Psoas muscle (tissue), 7 donors: ENCODE measurements at regions not wholly inside any gene's neighbourhood (a gene's known extent, or its start where the extent isn't known, plus 50 kb on each side); places are given as distances from the start of the nearest gene placed in this dataset.

Experiments used
- ATAC-seq, 4 donors: fragments of 200-7000 bp; cut with Tn5 transposase; one replicate each; pipeline ENCODE4 v1.9.1; 2020; ENCODE audit warnings: moderate library complexity in 3 of 4, mild to moderate bottlenecking in 2 of 4
- DNase-seq, 2 donors: peaks; one replicate each; pipeline ENCODE4 v3.0.0-alpha.2; 2020
- H3K27ac ChIP-seq: fragments of 200-600 bp; one replicate; pipeline ENCODE4 v1.8.0; 2022
- H3K27me3 ChIP-seq, 3 donors: fragments of 200-600 bp in 1 of 3; one replicate each; pipeline versions ENCODE4 v1.6.1 to v1.8.0; 2013 to 2022; ENCODE audit warnings: low read length in 2 of 3, mild to moderate bottlenecking in 2 of 3, moderate library complexity in 1 of 3; ENCODE audit not compliant: insufficient read depth in 3 of 3
- H3K36me3 ChIP-seq, 2 donors: fragments of 200-600 bp in 1 of 2; one replicate each; pipeline versions ENCODE4 v1.6.1 to v1.8.0; 2013 to 2022; ENCODE audit warnings: low read depth in 1 of 2, mild to moderate bottlenecking in 1 of 2, moderate library complexity in 1 of 2; ENCODE audit not compliant: insufficient read depth in 1 of 2
- H3K4me1 ChIP-seq: fragments of 200-600 bp; one replicate; pipeline ENCODE4 v1.8.0; 2022
- H3K4me3 ChIP-seq: fragments of 200-600 bp; one replicate; pipeline ENCODE4 v1.8.0; 2022; ENCODE audit warnings: mild to moderate bottlenecking
- H3K9me3 ChIP-seq: fragments of 200-600 bp; one replicate; pipeline ENCODE4 v1.8.0; 2022
- WGBS, 3 donors: extraction: QIAGEN DNeasy Blood & Tissue Kit; methylation state at CpG; one replicate each; pipeline versions ENCODE4 v1.1.6 to v1.1.7; 2013; 5-methylcytosine and 5-hydroxymethylcytosine counted together
- intact Hi-C, 2 donors: fragments of 100-400 bp; cut with DNase I; formaldehyde crosslinking; loops; one replicate each; pipeline versions ENCODE4 v1.11.0 to v1.14.2; 2022
- TF ChIP-seq, protein P1 (sequence below): fragments of 200-600 bp; IDR thresholded peaks from one replicate; pipeline ENCODE4 v1.8.0; 2022; ENCODE audit warnings: antibody characterized with exemption
- donor health status: healthy with polysubstance abuse.
- donor health status: DM: no; HTN: no; CAD: no; lungs with moderate emphysema.
- donor health status: Bipolar disorder and iron deficiency.
- donor health status: healthy.
- donor health status: DM: yes; HTN: yes; CAD: no.
- donor health status: DM: no; HTN: no; CAD: no.
- donor health status: DM: yes; HTN: yes; CAD: no.

GRCh38 chr3:46093966-46094365 lies 66.7 kb upstream of the XCR1 start:
- H3K4me3 ChIP-seq = no peak overlapping the region
- no peaks in the 10 kb centered on the region for H3K36me3 ChIP-seq
- H3K4me1 ChIP-seq = peaks cover 6% of the 10 kb centered on the region
- TF ChIP-seq, protein P1, sequence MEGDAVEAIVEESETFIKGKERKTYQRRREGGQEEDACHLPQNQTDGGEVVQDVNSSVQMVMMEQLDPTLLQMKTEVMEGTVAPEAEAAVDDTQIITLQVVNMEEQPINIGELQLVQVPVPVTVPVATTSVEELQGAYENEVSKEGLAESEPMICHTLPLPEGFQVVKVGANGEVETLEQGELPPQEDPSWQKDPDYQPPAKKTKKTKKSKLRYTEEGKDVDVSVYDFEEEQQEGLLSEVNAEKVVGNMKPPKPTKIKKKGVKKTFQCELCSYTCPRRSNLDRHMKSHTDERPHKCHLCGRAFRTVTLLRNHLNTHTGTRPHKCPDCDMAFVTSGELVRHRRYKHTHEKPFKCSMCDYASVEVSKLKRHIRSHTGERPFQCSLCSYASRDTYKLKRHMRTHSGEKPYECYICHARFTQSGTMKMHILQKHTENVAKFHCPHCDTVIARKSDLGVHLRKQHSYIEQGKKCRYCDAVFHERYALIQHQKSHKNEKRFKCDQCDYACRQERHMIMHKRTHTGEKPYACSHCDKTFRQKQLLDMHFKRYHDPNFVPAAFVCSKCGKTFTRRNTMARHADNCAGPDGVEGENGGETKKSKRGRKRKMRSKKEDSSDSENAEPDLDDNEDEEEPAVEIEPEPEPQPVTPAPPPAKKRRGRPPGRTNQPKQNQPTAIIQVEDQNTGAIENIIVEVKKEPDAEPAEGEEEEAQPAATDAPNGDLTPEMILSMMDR = no peak
- no peak for ATAC-seq
- intact Hi-C loops = no loop called here
- no peak for DNase-seq
- H3K27ac ChIP-seq = no peak overlapping the region
- no peaks in the 10 kb centered on the region for H3K27me3 ChIP-seq
- H3K9me3 ChIP-seq = no peaks in the 10 kb centered on the region
- WGBS, 3 donors = 73 to 80% (median 76%) methylated on average over 4 of the region's 4 CpGs

- intact Hi-C loops = no loop called here
- Histone ChIP-seq H3K4me3 (no peak overlapping the region), H3K27me3 (no peaks in the 10 kb centered on the region), H3K27ac (no peak overlapping the region), H3K36me3 (no peaks in the 10 kb centered on the region), H3K9me3 (no peaks in the 10 kb centered on the region), H3K4me1 (peaks cover 6% of the 10 kb centered on the region)
- DNase-seq = no peak
- TF ChIP-seq, protein P1 = no peak
- 97 to 100% (median 98%) methylated on average over 2 of the region's 2 CpGs for WGBS, 3 donors
- ATAC-seq = no peak
These were observed 66.2 kb upstream of the XCR1 start for GRCh38 chr3:46093327-46093942.

GRCh38 chr3:46092702-46093080 lies 65.4 kb upstream of the XCR1 start:
- Histone ChIP-seq H3K4me1 (peaks cover 3% of the 10 kb centered on the region), H3K27me3 (no peaks in the 10 kb centered on the region), H3K27ac (no peak overlapping the region), H3K36me3 (no peaks in the 10 kb centered on the region), H3K4me3 (no peak overlapping the region), H3K9me3 (no peaks in the 10 kb centered on the region)
- DNase-seq = no peak
- ATAC-seq = no peak
- intact Hi-C loops = no loop called here
- TF ChIP-seq, protein P1 = no peak
- 95 to 97% (median 96%) methylated on average over 2 of the region's 2 CpGs for WGBS, 3 donors

- TF ChIP-seq, protein P1 = no peak
- Histone ChIP-seq H3K4me3 (no peak overlapping the region), H3K27ac (no peak overlapping the region), H3K36me3 (no peaks in the 10 kb centered on the region), H3K27me3 (no peaks in the 10 kb centered on the region), H3K4me1 (peaks cover 3% of the 10 kb centered on the region), H3K9me3 (no peaks in the 10 kb centered on the region)
- intact Hi-C loops = no loop called here
- DNase-seq = no peak
- WGBS, 3 donors = 74 to 75% (median 74%) methylated on average over 4 of the region's 4 CpGs
- ATAC-seq = no peak
These were observed 64.7 kb upstream of the XCR1 start for GRCh38 chr3:46091741-46092701.
